ENCODE measurements at regions not wholly inside any gene's neighbourhood (a gene's known extent, or its start where the extent isn't known, plus 50 kb on each side); places are given as distances from the start of the nearest gene placed in this dataset.

DNA sequence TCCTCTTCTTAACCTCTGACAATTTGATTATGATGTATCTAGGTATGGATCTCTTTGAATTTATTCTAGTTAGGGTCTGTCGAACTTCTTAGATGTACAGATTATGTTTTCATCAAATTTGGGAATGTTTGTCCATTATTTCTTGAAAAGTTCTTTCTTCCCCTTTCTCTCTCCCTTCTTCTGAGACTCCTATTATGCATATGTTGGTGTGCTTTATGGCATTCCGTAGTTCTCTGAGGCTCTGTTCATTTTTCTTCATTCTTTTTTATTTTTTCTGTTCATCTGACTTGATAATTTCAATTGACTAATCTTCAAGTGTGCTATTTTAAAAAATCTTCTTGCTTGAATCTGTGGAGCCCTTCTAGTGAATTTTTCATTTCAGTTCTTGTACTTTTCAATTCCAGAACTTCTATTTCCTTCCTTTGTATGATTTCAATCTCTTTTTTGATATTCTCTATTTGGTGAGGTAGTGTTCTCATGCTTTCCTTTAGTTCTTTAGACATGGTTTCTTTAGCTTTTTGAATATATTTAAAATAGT lies 79.8 kb downstream of the TMEM270 start:
- no peaks in the 10 kb centered on the region for H3K27me3 Mint-ChIP-seq (ENCODE audit: low read depth)
- H3K4me1 Mint-ChIP-seq, result no peaks in the 10 kb centered on the region
- H3K36me3 Mint-ChIP-seq, result peaks cover 5% of the 10 kb centered on the region
- H3K4me3 Mint-ChIP-seq, result no peak overlapping the region
- TF ChIP-seq, protein P1, sequence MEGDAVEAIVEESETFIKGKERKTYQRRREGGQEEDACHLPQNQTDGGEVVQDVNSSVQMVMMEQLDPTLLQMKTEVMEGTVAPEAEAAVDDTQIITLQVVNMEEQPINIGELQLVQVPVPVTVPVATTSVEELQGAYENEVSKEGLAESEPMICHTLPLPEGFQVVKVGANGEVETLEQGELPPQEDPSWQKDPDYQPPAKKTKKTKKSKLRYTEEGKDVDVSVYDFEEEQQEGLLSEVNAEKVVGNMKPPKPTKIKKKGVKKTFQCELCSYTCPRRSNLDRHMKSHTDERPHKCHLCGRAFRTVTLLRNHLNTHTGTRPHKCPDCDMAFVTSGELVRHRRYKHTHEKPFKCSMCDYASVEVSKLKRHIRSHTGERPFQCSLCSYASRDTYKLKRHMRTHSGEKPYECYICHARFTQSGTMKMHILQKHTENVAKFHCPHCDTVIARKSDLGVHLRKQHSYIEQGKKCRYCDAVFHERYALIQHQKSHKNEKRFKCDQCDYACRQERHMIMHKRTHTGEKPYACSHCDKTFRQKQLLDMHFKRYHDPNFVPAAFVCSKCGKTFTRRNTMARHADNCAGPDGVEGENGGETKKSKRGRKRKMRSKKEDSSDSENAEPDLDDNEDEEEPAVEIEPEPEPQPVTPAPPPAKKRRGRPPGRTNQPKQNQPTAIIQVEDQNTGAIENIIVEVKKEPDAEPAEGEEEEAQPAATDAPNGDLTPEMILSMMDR (IDR thresholded peaks at IDR 0.05; ENCODE audit: unreplicated experiment), result no peak
- peaks cover 24% of the 10 kb centered on the region for H3K9me3 Mint-ChIP-seq
- DNase-seq (ENCODE audit: low spot score in 2 of 2, unreplicated experiment in 2 of 2), result no peak
- no peak overlapping the region for H3K27ac Mint-ChIP-seq

DNA sequence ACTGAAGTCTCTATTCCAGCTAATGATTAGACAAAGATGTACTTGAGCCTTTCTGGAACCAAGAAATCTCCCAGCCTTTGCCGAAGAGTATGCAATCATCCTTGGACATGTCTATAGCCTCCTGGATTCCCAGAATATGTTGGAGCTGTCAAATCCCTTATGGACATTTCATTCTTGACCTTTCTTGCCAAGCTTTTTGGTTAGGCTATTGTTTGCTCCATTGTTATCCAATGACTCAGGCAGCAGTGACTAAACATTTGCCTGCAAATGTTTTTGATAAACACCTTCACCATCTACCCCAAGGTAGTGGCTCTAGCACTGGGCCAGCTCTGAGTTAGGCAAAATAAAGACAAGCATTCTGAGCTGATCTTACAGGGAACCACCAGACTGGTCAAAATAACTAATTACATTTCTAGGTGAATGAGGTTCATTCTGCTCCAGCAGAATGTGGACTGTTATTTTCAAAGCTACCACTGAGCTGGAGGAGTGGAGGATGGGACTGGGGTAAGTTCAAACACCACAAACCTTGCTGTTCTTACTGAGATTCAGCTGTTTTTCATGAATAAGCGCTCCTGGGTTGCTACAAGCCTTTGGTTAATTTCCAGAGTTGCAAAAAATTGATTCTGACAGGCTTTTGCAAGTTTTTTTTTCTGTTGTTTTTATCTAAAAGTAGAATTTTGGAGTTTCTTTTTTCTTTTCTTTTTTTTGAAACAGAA lies 81.0 kb downstream of the TMEM270 start:
- peaks cover 24% of the 10 kb centered on the region for H3K9me3 Mint-ChIP-seq
- H3K27ac Mint-ChIP-seq, result no peak overlapping the region
- H3K36me3 Mint-ChIP-seq, result peaks cover 5% of the 10 kb centered on the region
- H3K27me3 Mint-ChIP-seq (ENCODE audit: low read depth), result no peaks in the 10 kb centered on the region
- no peak for DNase-seq (ENCODE audit: low spot score in 2 of 2, unreplicated experiment in 2 of 2)
- H3K4me1 Mint-ChIP-seq, result no peaks in the 10 kb centered on the region
- no peak overlapping the region for H3K4me3 Mint-ChIP-seq
- TF ChIP-seq, protein P1 (IDR thresholded peaks at IDR 0.05; ENCODE audit: unreplicated experiment), result no peak

DNA sequence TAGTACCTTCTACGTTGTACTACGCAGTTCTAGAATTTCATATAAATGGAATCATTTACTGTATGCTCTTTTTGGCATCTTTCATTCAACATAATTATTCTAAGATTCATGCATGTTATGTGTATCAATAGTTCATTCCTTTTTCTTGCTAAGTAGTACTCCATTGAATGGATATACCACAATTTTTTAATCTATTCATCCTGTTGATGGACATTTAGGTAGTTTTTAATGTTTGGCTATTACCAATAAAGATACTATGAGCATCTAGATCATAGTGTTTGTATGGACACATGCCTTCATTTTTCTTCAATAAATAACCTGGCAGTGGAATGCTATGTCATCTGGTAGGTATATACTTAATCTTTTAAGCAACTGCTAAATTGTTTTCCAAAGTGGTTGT lies 83.0 kb upstream of the ELN start:
- TF ChIP-seq, protein P1 (IDR thresholded peaks at IDR 0.05; ENCODE audit: unreplicated experiment), result no peak
- H3K4me3 Mint-ChIP-seq, result no peak overlapping the region

DNA sequence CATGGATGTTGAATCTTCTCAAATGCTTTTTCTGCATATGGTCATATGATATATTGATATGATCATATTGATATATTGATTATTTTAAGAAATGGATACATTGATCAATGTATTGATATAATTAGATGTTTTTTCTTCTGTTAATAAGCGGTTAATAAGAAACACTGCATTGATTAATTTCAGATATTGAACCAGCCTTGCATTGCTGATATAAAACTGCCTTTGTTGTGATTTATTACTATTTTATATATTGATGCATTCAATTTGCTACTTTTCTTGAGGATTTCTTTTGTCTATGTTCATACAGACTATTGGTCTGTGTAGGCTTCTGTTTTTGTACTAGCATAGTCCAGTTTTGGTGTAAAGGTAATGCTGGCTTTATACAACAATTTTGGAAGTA lies 79.7 kb upstream of the ELN start:
- Mint-ChIP-seq H3K9me3 (peaks cover 20% of the 10 kb centered on the region), H3K4me3 (no peak overlapping the region), H3K27ac (no peak overlapping the region), H3K4me1 (no peaks in the 10 kb centered on the region), H3K36me3 (no peaks in the 10 kb centered on the region), H3K27me3 (ENCODE audit: low read depth) (peaks cover 2% of the 10 kb centered on the region)
- TF ChIP-seq, protein P1 (IDR thresholded peaks at IDR 0.05; ENCODE audit: unreplicated experiment), result no peak
- DNase-seq (ENCODE audit: low spot score in 2 of 2, unreplicated experiment in 2 of 2), result no peak

More for the DNA sequence above, 83.0 kb upstream of the ELN start:
- no peaks in the 10 kb centered on the region for H3K4me1 Mint-ChIP-seq
- H3K9me3 Mint-ChIP-seq, result peaks cover 34% of the 10 kb centered on the region
- peaks cover 2% of the 10 kb centered on the region for H3K27me3 Mint-ChIP-seq (ENCODE audit: low read depth)
- no peak overlapping the region for H3K27ac Mint-ChIP-seq
- DNase-seq (ENCODE audit: low spot score in 2 of 2, unreplicated experiment in 2 of 2), result no peak
- H3K36me3 Mint-ChIP-seq, result peaks cover 5% of the 10 kb centered on the region

DNA sequence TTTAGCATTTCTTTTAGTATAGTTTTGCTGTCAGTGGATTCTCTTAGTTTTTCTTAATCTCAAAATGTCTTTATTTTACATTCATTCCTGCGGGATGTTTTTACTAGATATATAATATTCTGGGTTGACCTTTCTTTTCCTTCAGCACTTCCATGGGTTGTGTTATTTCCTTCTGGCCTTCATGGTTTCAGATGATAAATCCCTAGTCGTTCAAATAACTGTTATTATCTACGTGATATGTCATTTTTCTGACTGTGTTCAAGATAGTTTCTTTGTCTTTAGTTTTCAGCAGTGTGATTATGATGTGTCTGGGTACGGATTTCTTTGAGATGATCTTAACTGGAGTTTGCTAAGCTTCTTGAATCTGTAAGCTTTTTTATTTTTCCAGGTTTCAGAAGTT lies 75.7 kb upstream of the ELN start:
- no peak overlapping the region for H3K4me3 Mint-ChIP-seq
- H3K27me3 Mint-ChIP-seq (ENCODE audit: low read depth), result peaks cover 4% of the 10 kb centered on the region
- no peak overlapping the region for H3K27ac Mint-ChIP-seq
- H3K36me3 Mint-ChIP-seq, result no peaks in the 10 kb centered on the region
- H3K9me3 Mint-ChIP-seq, result peaks cover 14% of the 10 kb centered on the region
- H3K4me1 Mint-ChIP-seq, result no peaks in the 10 kb centered on the region
- DNase-seq (ENCODE audit: low spot score in 2 of 2, unreplicated experiment in 2 of 2), result no peak
- TF ChIP-seq, protein P1 (IDR thresholded peaks at IDR 0.05; ENCODE audit: unreplicated experiment), result no peak
